ENCODE measurements at regions not wholly inside any gene's neighbourhood (a gene's known extent, or its start where the extent isn't known, plus 50 kb on each side); places are given as distances from the start of the nearest gene placed in this dataset.
"Not testable (repeated sequence)": the region's sequence is repeated elsewhere in the genome, so short reads cannot be mapped to it uniquely, and the experiment has no call there.

GRCh38 chr6:27806981-27807440 lies 105.2 kb downstream of the OR2B2 start:
- peak; percentile 21 for DNase-seq (ENCODE audit: low spot score)

GRCh38 chr6:27805347-27805746 lies 106.8 kb downstream of the OR2B2 start:
- DNase-seq (ENCODE audit: low spot score): no peak

- no peak for DNase-seq (ENCODE audit: low spot score)
These were observed 107.3 kb downstream of the OR2B2 start for GRCh38 chr6:27804851-27805250.

- no peak for DNase-seq (ENCODE audit: low spot score)
These were observed 111.3 kb downstream of the OR2B2 start for GRCh38 chr6:27800731-27801373.

- DNase-seq (ENCODE audit: low spot score): no peak
These were observed 114.2 kb downstream of the OR2B2 start for GRCh38 chr6:27797960-27798359.

GRCh38 chr6:27796736-27797481 lies 115.3 kb downstream of the OR2B2 start:
- not testable (repeated sequence) for DNase-seq (ENCODE audit: low spot score)

- peak; percentile 93 for DNase-seq (ENCODE audit: low spot score)
These were observed 116.3 kb downstream of the OR2B2 start for GRCh38 chr6:27795697-27796494.

- DNase-seq (ENCODE audit: low spot score): no peak
These were observed 120.8 kb downstream of the OR2B2 start for GRCh38 chr6:27791182-27791943.

GRCh38 chr6:27788376-27788775 lies 123.8 kb downstream of the OR2B2 start:
- DNase-seq (ENCODE audit: low spot score): not testable (repeated sequence)

- no peak for DNase-seq (ENCODE audit: low spot score)
These were observed 126.1 kb downstream of the OR2B2 start for GRCh38 chr6:27786048-27786447.

GRCh38 chr6:27785294-27785693 lies 126.9 kb downstream of the OR2B2 start:
- DNase-seq (ENCODE audit: low spot score): no peak

- DNase-seq (ENCODE audit: low spot score): no peak
These were observed 129.4 kb downstream of the OR2B2 start for GRCh38 chr6:27782748-27783147.

- DNase-seq (ENCODE audit: low spot score): no peak
These were observed 133.4 kb downstream of the OR2B2 start for GRCh38 chr6:27778625-27779417.

GRCh38 chr6:27777614-27778355 lies 134.4 kb downstream of the OR2B2 start:
- DNase-seq (ENCODE audit: low spot score): no peak

GRCh38 chr6:27777126-27777525 lies 135.1 kb downstream of the OR2B2 start:
- no peak for DNase-seq (ENCODE audit: low spot score)

GRCh38 chr6:27776504-27776903 lies 135.7 kb downstream of the OR2B2 start:
- no peak for DNase-seq (ENCODE audit: low spot score)

- DNase-seq (ENCODE audit: low spot score): no peak
These were observed 136.4 kb downstream of the OR2B2 start for GRCh38 chr6:27775796-27776184.

- DNase-seq (ENCODE audit: low spot score): not testable (repeated sequence)
These were observed 136.9 kb downstream of the OR2B2 start for GRCh38 chr6:27775138-27775795.

GRCh38 chr6:27774264-27774600 lies 138.0 kb downstream of the OR2B2 start:
- not testable (repeated sequence) for DNase-seq (ENCODE audit: low spot score)

Measured in CD4-positive, alpha-beta T cell treated with Interleukin-2 at 100 ng/mL for 4 hours (primary cell).